ENCODE measurements at regions not wholly inside any gene's neighbourhood (a gene's known extent, or its start where the extent isn't known, plus 50 kb on each side); places are given as distances from the start of the nearest gene placed in this dataset.
"Not testable (repeated sequence)": the region's sequence is repeated elsewhere in the genome, so short reads cannot be mapped to it uniquely, and the experiment has no call there.

GRCh38 chr12:67067453-67068203 lies 201.5 kb upstream of the CAND1 start:
- in situ Hi-C loops (cut with MboI; ENCODE audit: low pct_unique_long_range_greater_than_20kb, low sequenced_read_pairs, unreplicated experiment): no loop called here
- DNase-seq (ENCODE audit: low spot score): no peak
- TF ChIP-seq CTCF (IDR thresholded peaks at IDR 0.05; ENCODE audit: extremely low read depth, insufficient read depth, missing control alignments): no peak

- no peak for TF ChIP-seq CTCF (IDR thresholded peaks at IDR 0.05; ENCODE audit: extremely low read depth, insufficient read depth, missing control alignments)
- in situ Hi-C loops (cut with MboI; ENCODE audit: low pct_unique_long_range_greater_than_20kb, low sequenced_read_pairs, unreplicated experiment): no loop called here
- DNase-seq (ENCODE audit: low spot score): peak; percentile 4
These were observed 200.9 kb upstream of the CAND1 start for GRCh38 chr12:67068204-67068731.

GRCh38 chr12:67068761-67069450 lies 200.3 kb upstream of the CAND1 start:
- peak; percentile 53 for DNase-seq (ENCODE audit: low spot score)
- in situ Hi-C loops (cut with MboI; ENCODE audit: low pct_unique_long_range_greater_than_20kb, low sequenced_read_pairs, unreplicated experiment): no loop called here
- TF ChIP-seq CTCF (IDR thresholded peaks at IDR 0.05; ENCODE audit: extremely low read depth, insufficient read depth, missing control alignments): no peak

DNA sequence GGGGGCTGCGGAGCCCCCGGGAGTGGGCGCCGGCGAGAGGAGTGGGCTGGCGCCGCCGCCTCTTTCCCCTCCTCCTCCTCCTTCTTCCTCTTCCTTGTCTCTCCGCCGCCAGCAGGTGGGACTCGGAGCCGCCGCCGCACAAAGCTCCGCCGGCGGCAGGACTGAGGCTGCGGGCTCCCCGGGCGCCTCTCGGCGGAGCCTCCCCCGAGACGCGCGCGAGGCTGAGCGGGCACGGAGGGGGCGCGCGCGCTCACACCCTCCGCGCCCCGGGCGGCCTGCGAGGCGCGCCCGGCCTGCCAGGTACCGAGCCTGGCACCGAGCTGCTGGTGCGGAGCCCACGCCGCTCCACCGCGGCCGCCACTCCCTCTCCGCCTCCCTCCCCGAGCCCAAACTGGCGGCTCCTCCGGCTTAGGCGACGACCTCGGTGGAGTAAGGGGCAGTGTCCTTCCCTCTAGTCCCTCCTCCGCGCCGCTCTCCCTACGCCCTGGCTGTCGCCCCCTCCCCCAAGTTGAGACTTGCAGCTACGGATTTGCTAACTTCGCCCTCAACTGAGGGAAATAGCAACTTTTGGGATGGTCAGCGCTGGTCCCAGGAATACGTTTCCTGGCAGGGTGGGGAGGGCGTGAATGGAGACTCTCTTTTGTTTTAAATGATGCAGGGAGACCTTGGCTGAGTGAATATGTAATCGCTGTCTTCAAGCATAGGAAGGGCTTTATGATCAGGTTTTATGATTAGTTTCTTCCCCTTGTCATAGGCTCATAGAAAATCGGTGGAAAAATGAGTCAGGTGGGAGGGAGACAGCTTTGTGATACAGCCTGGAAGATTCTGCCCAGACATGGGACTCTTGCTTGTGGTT lies 199.5 kb upstream of the CAND1 start:
- DNase-seq (ENCODE audit: low spot score): peak; percentile 41

DNA sequence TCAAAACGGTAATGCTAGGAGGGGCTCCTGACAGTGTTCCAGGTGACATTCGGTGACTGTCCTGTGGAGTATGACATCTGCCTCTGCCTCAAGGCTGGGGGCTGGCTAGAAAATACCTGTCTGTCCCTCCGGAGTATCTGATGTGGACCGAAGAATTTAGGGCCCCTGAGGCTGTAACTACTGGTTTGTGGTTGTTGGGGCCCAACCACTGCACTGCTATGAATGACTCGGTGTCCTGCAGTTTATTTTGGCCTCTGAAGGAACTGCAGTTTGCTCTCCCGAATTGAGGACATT lies 198.9 kb upstream of the CAND1 start:
- no peak for TF ChIP-seq CTCF (IDR thresholded peaks at IDR 0.05; ENCODE audit: extremely low read depth, insufficient read depth, missing control alignments)
- in situ Hi-C loops (cut with MboI; ENCODE audit: low pct_unique_long_range_greater_than_20kb, low sequenced_read_pairs, unreplicated experiment): no loop called here
- no peak for DNase-seq (ENCODE audit: low spot score)

More for the DNA sequence above, 199.5 kb upstream of the CAND1 start:
- no peak for TF ChIP-seq CTCF (IDR thresholded peaks at IDR 0.05; ENCODE audit: extremely low read depth, insufficient read depth, missing control alignments)
- in situ Hi-C loops (cut with MboI; ENCODE audit: low pct_unique_long_range_greater_than_20kb, low sequenced_read_pairs, unreplicated experiment): no loop called here

- no peak for DNase-seq (ENCODE audit: low spot score)
- in situ Hi-C loops (cut with MboI; ENCODE audit: low pct_unique_long_range_greater_than_20kb, low sequenced_read_pairs, unreplicated experiment): no loop called here
- TF ChIP-seq CTCF (IDR thresholded peaks at IDR 0.05; ENCODE audit: extremely low read depth, insufficient read depth, missing control alignments): no peak
These were observed 198.6 kb upstream of the CAND1 start for GRCh38 chr12:67070604-67071003.

GRCh38 chr12:67072281-67072680 lies 196.9 kb upstream of the CAND1 start:
- DNase-seq (ENCODE audit: low spot score); in situ Hi-C loops (cut with MboI; ENCODE audit: low pct_unique_long_range_greater_than_20kb, low sequenced_read_pairs, unreplicated experiment): not testable (repeated sequence)
